ENCODE measurements at regions not wholly inside any gene's neighbourhood (a gene's known extent, or its start where the extent isn't known, plus 50 kb on each side); places are given as distances from the start of the nearest gene placed in this dataset.

DNA sequence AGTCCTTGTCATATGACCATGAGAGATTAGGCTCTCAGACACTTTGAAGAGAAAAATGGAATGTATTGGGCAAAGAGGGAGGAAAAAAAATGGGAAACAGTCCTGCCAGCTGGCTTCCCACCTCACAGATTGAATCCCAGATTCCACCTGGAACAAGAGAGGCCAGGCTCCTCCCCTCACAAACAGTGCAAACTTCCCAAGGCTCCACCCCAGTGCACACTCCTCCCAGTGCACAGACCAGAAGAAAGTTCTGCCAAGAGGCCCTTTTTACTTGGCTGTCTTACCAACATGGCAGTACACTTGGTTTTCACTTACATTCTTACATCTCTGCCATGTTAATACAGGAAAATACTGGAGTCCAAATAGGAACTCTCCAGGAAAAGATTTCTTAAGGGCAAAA lies 202.3 kb downstream of the AHR start:
- DNase-seq: no peak
- Histone ChIP-seq H3K4me2 (ENCODE audit: low read depth, low read length) (no peak overlapping the region), H3K27ac (ENCODE audit: low read length) (no peak overlapping the region), H3K9me3 (replicated peaks; ENCODE audit: insufficient read depth, low read length) (no peaks in the 10 kb centered on the region), H3K9me2 (replicated peaks; ENCODE audit: insufficient read depth, low read length) (no peaks in the 10 kb centered on the region), H3K79me2 (ENCODE audit: low read length) (no peaks in the 10 kb centered on the region), H3K4me3 (ENCODE audit: low read length) (no peak overlapping the region), H3F3A (ENCODE audit: insufficient read depth, low read length) (no peaks in the 10 kb centered on the region), H3K27me3 (replicated peaks; ENCODE audit: insufficient read depth, low read length) (no peaks in the 10 kb centered on the region), H3K36me3 (replicated peaks; ENCODE audit: insufficient read depth, low read length) (no peaks in the 10 kb centered on the region), H2AFZ (ENCODE audit: low read length) (no peak overlapping the region), H4K20me1 (ENCODE audit: insufficient read depth, low read length) (no peaks in the 10 kb centered on the region), H3K9ac (ENCODE audit: low read length) (no peak overlapping the region), H3K4me1 (ENCODE audit: low read length) (0 out of 2 replicates have a peak, but pooled peaks cover 4% of the 10 kb centered on the region)
- TF ChIP-seq EZH2phosphoT487 (IDR thresholded peaks at IDR 0.05; ENCODE audit: low read length): no peak
- TF ChIP-seq EZH2 (optimal IDR thresholded peaks at IDR 0.05; ENCODE audit: low read depth, low read length): no peak
- TF ChIP-seq, protein P1, sequence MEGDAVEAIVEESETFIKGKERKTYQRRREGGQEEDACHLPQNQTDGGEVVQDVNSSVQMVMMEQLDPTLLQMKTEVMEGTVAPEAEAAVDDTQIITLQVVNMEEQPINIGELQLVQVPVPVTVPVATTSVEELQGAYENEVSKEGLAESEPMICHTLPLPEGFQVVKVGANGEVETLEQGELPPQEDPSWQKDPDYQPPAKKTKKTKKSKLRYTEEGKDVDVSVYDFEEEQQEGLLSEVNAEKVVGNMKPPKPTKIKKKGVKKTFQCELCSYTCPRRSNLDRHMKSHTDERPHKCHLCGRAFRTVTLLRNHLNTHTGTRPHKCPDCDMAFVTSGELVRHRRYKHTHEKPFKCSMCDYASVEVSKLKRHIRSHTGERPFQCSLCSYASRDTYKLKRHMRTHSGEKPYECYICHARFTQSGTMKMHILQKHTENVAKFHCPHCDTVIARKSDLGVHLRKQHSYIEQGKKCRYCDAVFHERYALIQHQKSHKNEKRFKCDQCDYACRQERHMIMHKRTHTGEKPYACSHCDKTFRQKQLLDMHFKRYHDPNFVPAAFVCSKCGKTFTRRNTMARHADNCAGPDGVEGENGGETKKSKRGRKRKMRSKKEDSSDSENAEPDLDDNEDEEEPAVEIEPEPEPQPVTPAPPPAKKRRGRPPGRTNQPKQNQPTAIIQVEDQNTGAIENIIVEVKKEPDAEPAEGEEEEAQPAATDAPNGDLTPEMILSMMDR (IDR thresholded peaks at IDR 0.05; ENCODE audit: low read length): no peak

DNA sequence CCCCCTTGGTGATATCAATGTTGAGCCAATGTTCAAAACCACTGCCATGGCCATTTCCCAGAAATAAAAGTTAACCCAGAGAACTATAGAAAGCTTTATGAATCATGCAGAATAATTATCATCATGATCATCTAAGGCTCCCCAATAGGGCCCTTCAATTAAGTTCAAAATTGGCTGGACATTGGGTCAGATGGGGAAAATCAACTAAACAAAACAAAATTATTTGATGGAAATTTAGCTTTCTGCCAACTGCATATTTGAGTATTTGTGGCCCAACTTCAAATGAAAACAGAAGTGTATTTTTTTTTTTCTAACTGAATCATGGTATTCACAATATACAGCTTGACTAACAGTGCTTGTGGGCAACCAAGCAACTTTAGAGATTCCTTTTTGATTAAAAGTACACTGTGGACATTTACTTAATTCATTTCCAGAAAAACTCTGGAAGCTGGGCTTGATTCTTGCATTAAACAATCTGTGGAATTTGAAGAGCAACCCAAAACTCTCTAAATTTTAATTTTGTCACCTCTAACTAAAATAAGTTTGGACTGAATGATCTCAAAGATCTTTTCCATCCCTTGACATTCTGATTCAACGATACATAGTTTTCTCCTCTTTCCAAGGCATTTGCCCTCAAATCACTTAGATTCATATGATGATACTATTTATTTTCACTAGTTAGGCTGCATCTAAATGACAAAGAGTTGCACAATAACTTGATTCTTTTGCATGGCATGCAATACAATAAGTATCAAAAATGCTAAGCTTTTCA lies 203.2 kb downstream of the AHR start:
- DNase-seq: no peak
- H3K4me1 ChIP-seq (ENCODE audit: low read length): no peaks in the 10 kb centered on the region
- TF ChIP-seq EZH2 (optimal IDR thresholded peaks at IDR 0.05; ENCODE audit: low read depth, low read length) (no peak), EZH2phosphoT487 (IDR thresholded peaks at IDR 0.05; ENCODE audit: low read length) (no peak)
- TF ChIP-seq, protein P1 (IDR thresholded peaks at IDR 0.05; ENCODE audit: low read length): no peak
- no peak overlapping the region for H3K4me2 ChIP-seq (ENCODE audit: low read depth, low read length)
- no peaks in the 10 kb centered on the region for H3K79me2 ChIP-seq (ENCODE audit: low read length)
- H4K20me1 ChIP-seq (ENCODE audit: insufficient read depth, low read length): no peaks in the 10 kb centered on the region
- no peak overlapping the region for H3K27ac ChIP-seq (ENCODE audit: low read length)
- H3K27me3 ChIP-seq (replicated peaks; ENCODE audit: insufficient read depth, low read length): no peaks in the 10 kb centered on the region
- H3K9me3 ChIP-seq (replicated peaks; ENCODE audit: insufficient read depth, low read length): no peaks in the 10 kb centered on the region
- no peak overlapping the region for H3K9ac ChIP-seq (ENCODE audit: low read length)
- no peak overlapping the region for H3K4me3 ChIP-seq (ENCODE audit: low read length)
- no peaks in the 10 kb centered on the region for H3K36me3 ChIP-seq (replicated peaks; ENCODE audit: insufficient read depth, low read length)
- no peaks in the 10 kb centered on the region for H3K9me2 ChIP-seq (replicated peaks; ENCODE audit: insufficient read depth, low read length)
- no peaks in the 10 kb centered on the region for H3F3A ChIP-seq (ENCODE audit: insufficient read depth, low read length)
- H2AFZ ChIP-seq (ENCODE audit: low read length): no peak overlapping the region

DNA sequence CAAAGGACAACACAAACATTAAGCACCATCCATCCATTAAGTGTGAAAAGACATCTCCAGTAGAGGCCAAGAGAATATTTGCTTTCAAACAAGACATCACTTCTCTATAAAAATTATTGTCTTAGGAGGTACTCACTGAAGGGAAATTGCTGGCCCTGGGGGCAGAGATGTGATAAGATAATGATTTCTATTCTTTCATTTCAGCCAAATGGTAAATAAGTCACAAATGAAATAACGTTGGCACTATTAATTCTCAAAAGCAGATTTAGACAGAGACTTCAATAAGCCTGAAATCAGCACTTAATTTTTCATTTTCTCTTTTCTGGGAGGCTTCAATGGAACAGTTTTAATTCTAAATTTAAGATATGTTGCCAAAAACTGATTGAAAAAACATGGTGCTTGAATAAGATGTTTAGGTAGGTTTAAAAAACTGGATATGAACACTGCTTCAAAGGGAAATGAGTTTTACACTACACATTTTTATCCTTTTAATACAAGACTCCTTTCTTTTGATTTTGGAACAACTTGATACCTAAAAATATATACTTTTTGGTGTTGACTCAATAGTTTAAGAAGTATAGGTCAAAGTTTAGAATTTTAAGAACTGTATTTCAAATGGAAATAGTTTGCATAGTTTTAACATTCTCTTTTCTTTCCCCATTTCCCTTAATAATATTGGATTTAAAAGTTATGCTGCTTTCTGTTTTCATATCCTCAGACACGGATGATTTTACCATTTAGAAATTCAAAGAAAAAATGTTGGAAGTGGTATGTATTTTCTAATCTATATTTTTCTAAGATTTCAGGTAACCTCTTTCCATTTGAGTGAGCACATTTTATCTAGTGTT lies 204.0 kb downstream of the AHR start:
- Histone ChIP-seq H3K36me3 (replicated peaks; ENCODE audit: insufficient read depth, low read length) (no peaks in the 10 kb centered on the region), H3K9ac (ENCODE audit: low read length) (no peak overlapping the region), H2AFZ (ENCODE audit: low read length) (no peak overlapping the region), H3K9me3 (replicated peaks; ENCODE audit: insufficient read depth, low read length) (no peaks in the 10 kb centered on the region), H3K27me3 (replicated peaks; ENCODE audit: insufficient read depth, low read length) (no peaks in the 10 kb centered on the region), H4K20me1 (ENCODE audit: insufficient read depth, low read length) (no peaks in the 10 kb centered on the region), H3K27ac (ENCODE audit: low read length) (no peak overlapping the region), H3K9me2 (replicated peaks; ENCODE audit: insufficient read depth, low read length) (no peaks in the 10 kb centered on the region), H3K4me2 (ENCODE audit: low read depth, low read length) (no peak overlapping the region), H3K4me1 (ENCODE audit: low read length) (no peaks in the 10 kb centered on the region), H3F3A (ENCODE audit: insufficient read depth, low read length) (no peaks in the 10 kb centered on the region), H3K4me3 (ENCODE audit: low read length) (no peak overlapping the region), H3K79me2 (ENCODE audit: low read length) (no peaks in the 10 kb centered on the region)
- DNase-seq: no peak
- TF ChIP-seq EZH2 (optimal IDR thresholded peaks at IDR 0.05; ENCODE audit: low read depth, low read length) (no peak), EZH2phosphoT487 (IDR thresholded peaks at IDR 0.05; ENCODE audit: low read length) (no peak)
- TF ChIP-seq, protein P1 (IDR thresholded peaks at IDR 0.05; ENCODE audit: low read length): no peak

Measured in MM.1S (cell line).